H1 (cell line): ENCODE measurements at regions not wholly inside any gene's neighbourhood (a gene's known extent, or its start where the extent isn't known, plus 50 kb on each side); places are given as distances from the start of the nearest gene placed in this dataset.

Experiments used
- CTCF ChIA-PET: fragments of 300-600 bp; sonication (Branson Sonifier 250); formaldehyde crosslinking; loops from one replicate; lab custom pipeline; 2021; ENCODE audit not compliant: partially characterized antibody; lab: Charles Lee
- POLR2A ChIA-PET: fragments of 300-600 bp; sonication (Branson Sonifier 250); formaldehyde crosslinking; loops from one replicate; lab custom pipeline; 2021; ENCODE audit warnings: inconsistent platforms; ENCODE audit not compliant: partially characterized antibody; lab: Charles Lee
- DNase-seq, 2 experiments: peaks; one replicate each; pipeline versions ENCODE4 v3.0.0 to v3.0.0-alpha.2; 2010 to 2022; ENCODE audit warnings: low spot score in 2 of 2, low read depth in 1 of 2, mixed read lengths in 1 of 2
- FAIRE-seq: peaks from 2 replicates; lab custom pipeline; 2011; peaks lifted over from hg19 to GRCh38; lab: Jason Lieb, UNC
- H2AFZ ChIP-seq: 2 replicates; pipeline ENCODE4 v1.8.1; 2012; ENCODE audit warnings: low read length, inconsistent platforms
- H2AK5ac ChIP-seq: 2 replicates; pipeline ENCODE4 v1.6.1; 2013; ENCODE audit warnings: low read depth, low read length
- H2BK120ac ChIP-seq: replicated peaks from 2 replicates; pipeline ENCODE3; 2013; ENCODE audit warnings: low read depth, low read length, inconsistent platforms
- H2BK12ac ChIP-seq: 2 replicates; pipeline ENCODE4 v1.6.1; 2013; ENCODE audit warnings: low read depth, low read length
- H2BK15ac ChIP-seq: 2 replicates; pipeline ENCODE4 v1.6.1; 2013; ENCODE audit warnings: low read length
- H2BK20ac ChIP-seq: 2 replicates; pipeline ENCODE4 v1.6.1; 2013; ENCODE audit warnings: low read length
- H2BK5ac ChIP-seq: 2 replicates; pipeline ENCODE4 v1.6.1; 2013; ENCODE audit warnings: low read depth, low read length
- H3K14ac ChIP-seq: 2 replicates; pipeline ENCODE4 v1.6.1; 2013; ENCODE audit warnings: inconsistent platforms; ENCODE audit not compliant: insufficient read length
- H3K18ac ChIP-seq: 2 replicates; pipeline ENCODE4 v1.6.1; 2013; ENCODE audit warnings: low read length; ENCODE audit errors: extremely low read depth
- H3K23ac ChIP-seq: 2 replicates; pipeline ENCODE4 v1.6.1; 2013; ENCODE audit warnings: inconsistent platforms; ENCODE audit not compliant: insufficient read length
- H3K23me2 ChIP-seq: 2 replicates; pipeline ENCODE4 v1.6.1; 2013; ENCODE audit warnings: low read depth, low read length
- H3K27ac ChIP-seq: 2 replicates; pipeline ENCODE4 v1.6.1; 2011; ENCODE audit warnings: low read depth, low read length, inconsistent platforms
- H3K27me3 ChIP-seq, 4 experiments: replicated peaks in 1 of 4; 1 replicate in 1 of 4; 2 replicates in 3 of 4; pipeline versions ENCODE4 v1.6.1 to v1.8.1; 2011 to 2013; ENCODE audit warnings: low read length in 3 of 4, mild to moderate bottlenecking in 3 of 4, inconsistent platforms in 2 of 4, mixed read lengths in 2 of 4, moderate library complexity in 1 of 4; ENCODE audit not compliant: control insufficient read depth in 3 of 4, insufficient read depth in 3 of 4; ENCODE audit errors: extremely low read depth in 1 of 4
- H3K36me3 ChIP-seq, 4 experiments: 2 replicates each; pipeline versions ENCODE4 v1.6.1 to v1.8.1; 2011 to 2013; ENCODE audit warnings: mild to moderate bottlenecking in 4 of 4, low read length in 3 of 4, moderate library complexity in 2 of 4, control low read depth in 1 of 4, inconsistent platforms in 1 of 4; ENCODE audit not compliant: insufficient read depth in 4 of 4, control insufficient read depth in 2 of 4
- H3K4ac ChIP-seq: replicated peaks from 2 replicates; pipeline ENCODE3; 2013; ENCODE audit warnings: low read length, low read depth, mixed read lengths, inconsistent platforms; ENCODE audit not compliant: insufficient read length
- H3K4me1 ChIP-seq, 4 experiments: replicated peaks in 1 of 4; 1 replicate in 1 of 4; 2 replicates in 3 of 4; pipeline versions ENCODE4 v1.6.1 to v1.8.1; 2011 to 2013; ENCODE audit warnings: low read length in 3 of 4, inconsistent platforms in 2 of 4, mixed read lengths in 1 of 4; ENCODE audit not compliant: insufficient read depth in 4 of 4, control insufficient read depth in 3 of 4
- H3K4me2 ChIP-seq, 2 experiments: 2 replicates each; pipeline versions ENCODE4 v1.6.1 to v1.8.1; 2011 to 2013; ENCODE audit warnings: low read depth in 2 of 2, low read length in 2 of 2, control low read depth in 1 of 2, inconsistent platforms in 1 of 2, mild to moderate bottlenecking in 1 of 2; ENCODE audit not compliant: insufficient read depth in 1 of 2
- H3K4me3 ChIP-seq, 4 experiments: fragments of 200-600, 300-600 bp in 1 of 4; sonication (generic), shearing (Covaris generic), sonication (Bioruptor Twin) in 1 of 4; 2 replicates each; pipeline versions ENCODE4 v1.5.1 to v1.8.1; 2011 to 2016; ENCODE audit warnings: low read length in 4 of 4, low read depth in 3 of 4, control low read depth in 2 of 4, inconsistent platforms in 2 of 4, mild to moderate bottlenecking in 2 of 4, mixed read lengths in 1 of 4, moderate library complexity in 1 of 4; ENCODE audit not compliant: insufficient read depth in 2 of 4; ENCODE audit errors: extremely low read depth in 1 of 4
- H3K56ac ChIP-seq: replicated peaks from 2 replicates; pipeline ENCODE3; 2013; ENCODE audit warnings: low read depth, mild to moderate bottlenecking, mixed read lengths, low read length, inconsistent platforms; ENCODE audit not compliant: insufficient read length
- H3K79me1 ChIP-seq: 2 replicates; pipeline ENCODE4 v1.6.1; 2013; ENCODE audit warnings: low read depth, low read length, control low read depth
- H3K79me2 ChIP-seq, 2 experiments: 2 replicates each; pipeline versions ENCODE4 v1.6.1 to v1.8.1; 2012 to 2013; ENCODE audit warnings: low read length in 2 of 2, mild to moderate bottlenecking in 2 of 2, inconsistent platforms in 1 of 2; ENCODE audit not compliant: insufficient read depth in 2 of 2, control insufficient read depth in 1 of 2
- H3K9ac ChIP-seq, 4 experiments: replicated peaks in 1 of 4; 1 replicate in 1 of 4; 2 replicates in 3 of 4; pipeline versions ENCODE4 v1.6.1 to v1.8.1; 2011 to 2013; ENCODE audit warnings: low read depth in 3 of 4, low read length in 3 of 4, control low read depth in 2 of 4, mild to moderate bottlenecking in 2 of 4, moderate library complexity in 2 of 4, inconsistent platforms in 1 of 4; ENCODE audit errors: extremely low read depth in 1 of 4
- H3K9me3 ChIP-seq, 2 experiments: 2 replicates each; pipeline versions ENCODE4 v1.6.1 to v1.8.1; 2012 to 2013; ENCODE audit warnings: mild to moderate bottlenecking in 2 of 2, moderate library complexity in 2 of 2, control low read depth in 1 of 2, inconsistent platforms in 1 of 2, low read depth in 1 of 2, low read length in 1 of 2, mixed read lengths in 1 of 2; ENCODE audit not compliant: insufficient read depth in 2 of 2
- H4K20me1 ChIP-seq, 2 experiments: replicated peaks in 1 of 2; 2 replicates each; pipeline versions ENCODE3 to v1.8.1; 2011 to 2013; ENCODE audit warnings: inconsistent platforms in 2 of 2, low read length in 2 of 2, mild to moderate bottlenecking in 1 of 2; ENCODE audit not compliant: insufficient read depth in 2 of 2, control insufficient read depth in 1 of 2
- H4K5ac ChIP-seq: 2 replicates; pipeline ENCODE4 v1.6.1; 2013; ENCODE audit warnings: low read length, low read depth, mixed read lengths, inconsistent platforms; ENCODE audit not compliant: insufficient read length
- H4K8ac ChIP-seq: 2 replicates; pipeline ENCODE4 v1.8.0; 2013; ENCODE audit warnings: mild to moderate bottlenecking, moderate library complexity, low read length, inconsistent platforms; ENCODE audit not compliant: insufficient read depth; ENCODE audit errors: extremely low read depth
- H4K91ac ChIP-seq: replicated peaks from 2 replicates; pipeline ENCODE3; 2013; ENCODE audit warnings: low read length, mixed read lengths, inconsistent platforms; ENCODE audit not compliant: insufficient read length
- E2F6 ChIP-seq: IDR thresholded peaks from 2 replicates; pipeline ENCODE4 v1.6.1; 2012; ENCODE audit warnings: inconsistent platforms
- POLR2AphosphoS5 ChIP-seq: IDR thresholded peaks from 2 replicates; pipeline ENCODE4 v1.6.1; 2011; ENCODE audit warnings: low read depth, low read length
- RBBP5 ChIP-seq: IDR thresholded peaks from 2 replicates; pipeline ENCODE4 v1.7.1; 2012; ENCODE audit warnings: low read depth, mild to moderate bottlenecking, inconsistent platforms, low read length, moderate library complexity, borderline replicate concordance
- SRF ChIP-seq: IDR thresholded peaks from 2 replicates; pipeline ENCODE4 v1.6.1; 2011; ENCODE audit warnings: mild to moderate bottlenecking, low read depth, low read length, moderate library complexity
- TCF12 ChIP-seq: IDR thresholded peaks from 2 replicates; pipeline ENCODE4 v1.6.1; 2011; ENCODE audit warnings: low read depth, mild to moderate bottlenecking, low read length
- TEAD4 ChIP-seq: IDR thresholded peaks from 2 replicates; pipeline ENCODE4 v1.6.1; 2012; ENCODE audit warnings: low read depth, low read length, inconsistent platforms, mixed read lengths
- WGBS, 2 experiments: shearing (Covaris generic) in 1 of 2; methylation state at CpG; one replicate each; pipeline versions ENCODE4 v1.1.6 to v1.1.7; 2013 to 2015; ENCODE audit warnings: low lambda C conversion rate in 2 of 2, mixed read lengths in 2 of 2, inconsistent platforms in 1 of 2, low coverage in 1 of 2, missing lambda C conversion rate in 1 of 2; ENCODE audit not compliant: insufficient replicate concordance in 2 of 2, insufficient coverage in 1 of 2, insufficient read length in 1 of 2; ENCODE audit errors: extremely low coverage in 1 of 2, missing lambda C conversion rate in 1 of 2; 5-methylcytosine and 5-hydroxymethylcytosine counted together

- Histone ChIP-seq H4K5ac (no peak overlapping the region), H3K79me1 (no peaks in the 10 kb centered on the region), H3K56ac (no peak overlapping the region), H3K18ac (no peak overlapping the region), H4K8ac (no peak overlapping the region), H2BK120ac (no peak overlapping the region), H3K79me2 (no peaks in the 10 kb centered on the region), H2AK5ac (no peak overlapping the region), H3K9me3 (no peaks in the 10 kb centered on the region), H3K27me3 (no peaks in the 10 kb centered on the region), H3K4ac (no peak overlapping the region), H4K20me1 (no peaks in the 10 kb centered on the region), H2BK12ac (peak overlapping the region; percentile 33; the same call in 1 of the 2 replicates), H3K4me2 (peak overlapping the region in 1 of 2 experiments; percentile 21; a peak in 1 of 4 replicates), H3K27ac (peak overlapping the region; percentile 36; the same call in 1 of the 2 replicates), H3K9ac (no peak overlapping the region), H2BK15ac (no peak overlapping the region), H3K23me2 (no peaks in the 10 kb centered on the region), H2BK20ac (no peak overlapping the region), H3K23ac (no peak overlapping the region), H3K36me3 (no peaks in the 10 kb centered on the region; a peak in 1 of 8 replicates), H2BK5ac (peak overlapping the region; percentile 67; the same call in 1 of the 2 replicates), H3K4me1 (peaks cover 0 to 9% (median under 1%) of the 10 kb centered on the region in 4 experiments; a peak in 2 of 7 replicates), H3K4me3 (no peak overlapping the region), H4K91ac (no peak overlapping the region), H2AFZ (peak overlapping the region; percentile 81), H3K14ac (no peak overlapping the region)
- ChIA-PET POLR2A (no interaction called here), CTCF (interaction anchor here (1.0 to 1.2 kb wide), 2 partner anchors 12 to 230 kb away, joined by 3 to 6 read pairs; no protein-coding TSS in a partner anchor)
- WGBS, 2 experiments = 66% methylated on average over 5 of the region's 5 CpGs; no CpG with 5 or more reads in 1 of the 2 experiments
- TF ChIP-seq TEAD4 = peak; percentile 62; the same call in 1 of the 2 replicates
- TF ChIP-seq POLR2AphosphoS5 = no peak
- TF ChIP-seq RBBP5 = no peak
- no peak for TF ChIP-seq SRF
- TF ChIP-seq E2F6 = no peak
- TF ChIP-seq TCF12 = 0 out of 2 replicates have a peak, but pooled peaks have one; percentile 15
- DNase-seq (peak in 1 of 2 experiments; percentile 43), FAIRE-seq (no peak)
Observed at GRCh38 chr11:91489989-91490388, 734.6 kb upstream of the FAT3 start.
